Omental fat pad (tissue), 3 donors: ENCODE measurements at regions not wholly inside any gene's neighbourhood (a gene's known extent, or its start where the extent isn't known, plus 50 kb on each side); places are given as distances from the start of the nearest gene placed in this dataset.

Experiments used
- ATAC-seq: fragments of 150-250 bp; one replicate; pipeline ENCODE4 v1.9.1; 2016; ENCODE audit warnings: mild to moderate bottlenecking, moderate library complexity; ENCODE audit not compliant: low FRiP score
- DNase-seq: peaks from one replicate; pipeline ENCODE4 v3.0.0-alpha.2; 2019; ENCODE audit warnings: low spot score
- TF ChIP-seq, protein P1 (sequence below), 3 donors: fragments of 450-650 bp; IDR thresholded peaks; one replicate each; pipeline ENCODE4 v1.5.1; 2016 to 2017; ENCODE audit warnings: antibody characterized with exemption in 3 of 3, mild to moderate bottlenecking in 3 of 3, moderate library complexity in 2 of 3

DNA sequence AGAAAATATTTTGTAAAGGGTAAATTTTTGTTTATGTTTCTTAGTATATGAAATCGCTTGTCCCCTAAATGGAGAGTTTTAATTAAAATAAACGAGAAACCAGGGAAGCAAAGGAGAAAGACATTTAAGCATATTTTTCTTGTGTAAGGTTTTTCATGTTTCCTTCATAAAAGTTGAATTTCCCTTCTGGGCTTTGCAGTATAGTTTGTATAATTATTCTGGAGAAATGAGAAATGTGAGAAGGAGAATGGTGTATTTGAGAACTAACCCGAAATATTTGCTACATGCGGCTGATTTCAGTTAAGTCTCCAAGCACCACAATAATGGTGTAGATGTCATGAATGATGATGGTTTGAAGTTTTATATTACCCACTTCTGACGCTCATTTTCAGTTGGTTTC is 307.7 kb upstream of the SEL1L start:
- no peak for DNase-seq
- no peak for ATAC-seq
- TF ChIP-seq, protein P1, sequence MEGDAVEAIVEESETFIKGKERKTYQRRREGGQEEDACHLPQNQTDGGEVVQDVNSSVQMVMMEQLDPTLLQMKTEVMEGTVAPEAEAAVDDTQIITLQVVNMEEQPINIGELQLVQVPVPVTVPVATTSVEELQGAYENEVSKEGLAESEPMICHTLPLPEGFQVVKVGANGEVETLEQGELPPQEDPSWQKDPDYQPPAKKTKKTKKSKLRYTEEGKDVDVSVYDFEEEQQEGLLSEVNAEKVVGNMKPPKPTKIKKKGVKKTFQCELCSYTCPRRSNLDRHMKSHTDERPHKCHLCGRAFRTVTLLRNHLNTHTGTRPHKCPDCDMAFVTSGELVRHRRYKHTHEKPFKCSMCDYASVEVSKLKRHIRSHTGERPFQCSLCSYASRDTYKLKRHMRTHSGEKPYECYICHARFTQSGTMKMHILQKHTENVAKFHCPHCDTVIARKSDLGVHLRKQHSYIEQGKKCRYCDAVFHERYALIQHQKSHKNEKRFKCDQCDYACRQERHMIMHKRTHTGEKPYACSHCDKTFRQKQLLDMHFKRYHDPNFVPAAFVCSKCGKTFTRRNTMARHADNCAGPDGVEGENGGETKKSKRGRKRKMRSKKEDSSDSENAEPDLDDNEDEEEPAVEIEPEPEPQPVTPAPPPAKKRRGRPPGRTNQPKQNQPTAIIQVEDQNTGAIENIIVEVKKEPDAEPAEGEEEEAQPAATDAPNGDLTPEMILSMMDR (IDR thresholded peaks at IDR 0.05), result no peak

DNA sequence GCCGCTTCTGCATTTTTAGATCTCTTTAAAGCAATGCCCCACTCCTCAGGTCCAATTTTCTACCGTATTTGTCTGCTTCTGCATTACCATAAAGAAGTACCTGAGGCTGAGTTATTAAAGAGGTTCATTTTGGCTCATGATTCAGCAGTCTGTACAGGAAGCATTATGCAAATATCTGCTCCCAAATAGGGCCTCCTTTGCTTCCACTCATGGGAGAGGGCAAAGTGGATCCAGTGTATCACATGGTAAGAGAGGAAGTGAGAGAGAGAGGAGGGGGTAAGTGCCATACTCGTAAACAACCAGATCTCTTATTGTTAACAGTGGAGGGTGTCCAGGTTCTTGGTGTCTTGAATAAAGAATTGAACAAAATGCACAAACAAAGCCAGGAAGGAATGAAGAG is 316.1 kb upstream of the SEL1L start:
- TF ChIP-seq, protein P1 (IDR thresholded peaks at IDR 0.05), result no peak
- ATAC-seq (no peak), DNase-seq (no peak)

DNA sequence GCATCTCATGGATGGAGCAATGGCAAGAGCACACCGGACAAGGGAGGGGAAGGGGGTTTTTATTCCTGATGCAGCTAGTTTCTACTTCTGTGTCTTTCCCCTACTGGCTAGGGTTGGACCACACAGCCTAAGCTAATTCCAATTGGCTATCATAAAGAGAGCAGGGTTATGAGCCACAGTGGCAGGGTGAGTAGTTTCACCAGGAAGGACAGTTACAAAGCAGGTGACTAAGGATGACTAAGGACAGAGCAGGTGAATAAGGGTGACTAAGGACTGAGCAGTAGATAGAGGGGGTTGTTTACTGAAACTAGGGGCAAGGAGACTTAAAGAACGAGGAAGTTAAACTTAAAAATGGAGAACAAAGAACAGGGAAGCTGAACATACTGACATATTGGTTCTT is 321.4 kb upstream of the SEL1L start:
- TF ChIP-seq, protein P1 (IDR thresholded peaks at IDR 0.05), result no peak
- no peak for ATAC-seq

DNA sequence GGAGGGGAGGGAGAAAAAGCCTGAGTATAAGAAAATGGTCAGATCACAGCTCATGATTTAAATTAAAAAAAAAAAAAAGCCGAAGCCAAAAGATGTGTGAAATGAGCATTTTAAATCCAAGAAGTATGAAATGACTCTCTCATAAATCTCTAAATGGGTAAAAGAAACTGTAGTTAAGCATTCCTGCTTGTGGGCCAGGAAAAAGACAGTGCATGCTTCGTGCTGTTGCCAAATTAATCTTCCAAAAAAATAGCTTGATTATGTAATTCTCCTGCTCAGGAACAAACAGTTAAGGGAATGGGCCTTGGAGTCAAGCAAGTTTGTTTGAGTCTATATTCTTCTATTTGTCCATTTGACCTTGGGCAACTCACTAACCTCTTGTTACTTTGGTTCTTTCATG is 325.4 kb upstream of the SEL1L start:
- no peak for DNase-seq
- TF ChIP-seq, protein P1 (IDR thresholded peaks at IDR 0.05), result no peak
- ATAC-seq, result no peak

More for the DNA sequence above, 321.4 kb upstream of the SEL1L start:
- no peak for DNase-seq

DNA sequence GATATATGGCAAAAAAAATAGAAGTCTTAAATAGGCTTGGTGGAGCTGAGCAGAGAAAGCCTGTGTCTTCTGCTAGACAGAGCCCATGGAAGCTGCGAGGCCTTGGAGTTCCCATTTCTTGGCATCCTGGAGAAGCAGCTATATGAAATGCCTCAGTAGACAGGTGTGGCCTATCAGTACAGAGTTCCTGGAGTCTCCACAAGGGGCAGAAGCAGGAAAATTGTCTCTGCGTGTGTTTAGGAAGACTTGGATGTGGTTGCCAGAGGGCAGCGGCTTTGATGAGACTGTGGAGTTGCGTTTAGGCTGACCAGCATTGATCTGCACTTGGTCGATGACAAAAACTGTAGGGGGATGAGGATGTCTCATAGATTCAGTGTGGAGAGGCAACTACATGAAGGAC is 334.5 kb upstream of the SEL1L start:
- ATAC-seq (no peak), DNase-seq (no peak)
- TF ChIP-seq, protein P1 (IDR thresholded peaks at IDR 0.05), result no peak

DNA sequence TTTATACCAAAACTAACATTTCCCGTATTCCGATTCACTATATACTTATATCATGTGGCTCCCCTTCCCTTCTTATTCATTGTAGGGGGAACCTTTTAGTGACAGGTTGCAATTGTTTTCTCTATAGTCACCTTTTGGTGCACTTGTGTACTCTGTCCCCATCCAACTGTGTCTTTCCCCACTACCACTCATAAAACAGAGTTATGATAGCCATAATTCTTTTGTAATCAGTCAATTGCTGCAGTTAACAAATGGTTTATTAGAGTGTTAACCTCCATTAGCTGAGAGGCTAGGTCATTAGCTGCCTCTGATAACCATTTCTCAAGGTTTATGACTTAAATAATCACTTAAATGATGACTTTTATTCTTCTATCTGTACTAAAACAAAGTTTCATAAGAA is 338.1 kb upstream of the SEL1L start:
- TF ChIP-seq, protein P1 (IDR thresholded peaks at IDR 0.05), result no peak
- DNase-seq (no peak), ATAC-seq (no peak)

DNA sequence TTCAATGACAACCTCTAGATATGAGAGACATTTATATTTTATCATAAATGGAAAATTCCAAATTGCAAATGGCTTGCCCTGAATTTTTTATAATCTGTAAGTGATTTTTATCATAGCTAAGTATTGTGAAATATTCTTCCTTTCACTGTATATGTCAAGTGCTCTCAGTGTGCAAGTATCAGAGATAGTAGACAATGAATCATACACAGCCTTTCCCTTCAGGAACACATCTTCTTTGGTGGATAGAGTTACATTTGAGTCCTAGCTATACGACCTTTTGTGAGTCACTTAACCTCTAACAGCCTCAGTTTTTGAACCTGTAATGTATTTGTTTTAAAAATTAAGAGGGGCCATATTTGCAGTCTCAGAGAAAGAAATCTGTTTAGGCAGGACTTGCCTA is 350.7 kb upstream of the SEL1L start:
- TF ChIP-seq, protein P1 (IDR thresholded peaks at IDR 0.05), result no peak
- ATAC-seq (no peak), DNase-seq (no peak)
